HCEC 1CT (cell line): ENCODE measurements at regions not wholly inside any gene's neighbourhood (a gene's known extent, or its start where the extent isn't known, plus 50 kb on each side); places are given as distances from the start of the nearest gene placed in this dataset.
"Not testable (repeated sequence)": the region's sequence is repeated elsewhere in the genome, so short reads cannot be mapped to it uniquely, and the experiment has no call there.

Experiments used
- DNase-seq: peaks from one replicate; pipeline ENCODE4 v3.0.0-alpha.2; 2017

DNA sequence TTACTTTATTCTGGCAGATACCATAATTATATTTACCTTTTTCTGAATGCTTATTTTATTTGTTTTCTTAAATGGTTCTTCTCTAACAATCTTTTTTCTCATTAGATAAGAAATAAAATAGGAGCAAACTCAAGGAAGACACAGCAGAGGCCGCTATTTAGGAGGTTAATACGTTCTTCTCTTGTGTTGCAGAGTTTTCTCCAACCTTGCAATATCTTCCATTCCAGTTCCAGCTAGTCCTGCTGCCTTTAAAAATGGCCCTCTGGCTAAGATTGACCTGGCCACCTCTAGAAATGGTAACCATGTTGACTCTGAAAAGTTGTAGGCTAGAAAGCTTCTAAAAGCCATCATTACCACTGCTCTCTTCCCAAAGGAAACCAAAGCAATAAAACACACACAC is 718.8 kb downstream of the MAT2B start:
- no peak for DNase-seq

DNA sequence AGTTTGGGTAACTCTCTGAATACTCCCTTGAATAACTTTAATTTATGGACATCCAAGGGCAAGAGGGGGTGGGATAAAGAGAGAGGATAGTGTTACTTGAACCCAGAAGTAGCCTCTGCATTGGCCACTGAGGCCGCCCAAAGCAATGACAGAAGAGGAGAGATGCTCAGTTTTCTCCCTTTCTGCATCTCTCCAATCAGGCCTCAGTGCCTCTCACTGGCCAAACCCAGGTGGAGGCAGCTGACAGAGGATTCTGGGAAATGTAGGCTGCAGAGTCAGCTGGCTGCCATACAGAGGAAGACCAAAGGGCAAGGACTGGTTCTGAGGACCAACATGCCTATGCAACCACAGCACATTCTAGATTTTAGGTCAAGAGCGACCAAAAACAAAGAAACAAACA is 719.4 kb downstream of the MAT2B start:
- DNase-seq = no peak

GRCh38 chr5:164230341-164230740 is 724.9 kb downstream of the MAT2B start:
- DNase-seq = no peak

- DNase-seq = peak; percentile 36
Measured at GRCh38 chr5:164233791-164234190, 728.4 kb downstream of the MAT2B start.

GRCh38 chr5:164234321-164234720 is 728.9 kb downstream of the MAT2B start:
- no peak for DNase-seq

GRCh38 chr5:164235300-164235891 is 730.0 kb downstream of the MAT2B start:
- peak; percentile 86 for DNase-seq

GRCh38 chr5:164237486-164237885 is 732.1 kb downstream of the MAT2B start:
- DNase-seq = no peak

- DNase-seq = not testable (repeated sequence)
Measured at GRCh38 chr5:164251781-164252180, 746.4 kb downstream of the MAT2B start.

DNA sequence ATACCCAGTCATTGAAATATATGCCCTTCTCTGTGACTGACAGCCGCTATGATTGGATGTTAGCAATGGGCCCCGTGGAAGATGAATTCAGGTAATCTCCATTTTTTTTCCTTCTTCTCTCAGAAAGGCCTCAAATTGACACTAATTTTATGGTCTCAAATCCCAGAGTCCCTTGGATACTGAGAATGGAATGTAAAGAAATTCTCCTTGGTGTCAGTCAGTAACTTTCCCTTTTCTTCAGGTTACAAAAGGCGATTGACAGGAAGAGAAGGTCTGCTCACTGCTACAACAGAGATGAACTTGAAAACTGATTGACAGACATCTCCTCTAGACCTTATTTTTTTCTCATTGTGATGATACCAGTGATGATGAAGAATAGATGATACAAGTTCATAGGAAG is 748.3 kb downstream of the MAT2B start:
- DNase-seq = no peak

GRCh38 chr5:164255598-164256213 is 750.3 kb downstream of the MAT2B start:
- DNase-seq = no peak

DNA sequence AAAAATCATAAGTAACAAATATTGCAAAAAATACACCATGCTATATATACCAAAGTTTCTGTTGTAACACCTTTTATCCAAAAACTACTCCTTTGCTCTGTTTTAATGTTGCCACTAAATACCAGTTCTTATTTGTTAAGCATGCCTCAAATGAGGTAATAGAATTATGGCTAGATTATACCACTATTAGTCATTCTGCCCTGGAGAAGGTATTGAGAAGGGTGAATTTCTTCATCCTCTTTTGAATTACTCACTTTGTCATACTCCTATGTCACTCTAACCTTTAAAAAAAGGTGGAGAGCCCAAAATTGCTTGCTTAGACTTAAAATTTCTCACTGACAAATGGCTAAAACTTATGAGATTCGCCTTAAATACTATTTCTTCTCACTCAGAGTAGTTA is 750.9 kb downstream of the MAT2B start:
- peak; percentile 34 for DNase-seq

DNA sequence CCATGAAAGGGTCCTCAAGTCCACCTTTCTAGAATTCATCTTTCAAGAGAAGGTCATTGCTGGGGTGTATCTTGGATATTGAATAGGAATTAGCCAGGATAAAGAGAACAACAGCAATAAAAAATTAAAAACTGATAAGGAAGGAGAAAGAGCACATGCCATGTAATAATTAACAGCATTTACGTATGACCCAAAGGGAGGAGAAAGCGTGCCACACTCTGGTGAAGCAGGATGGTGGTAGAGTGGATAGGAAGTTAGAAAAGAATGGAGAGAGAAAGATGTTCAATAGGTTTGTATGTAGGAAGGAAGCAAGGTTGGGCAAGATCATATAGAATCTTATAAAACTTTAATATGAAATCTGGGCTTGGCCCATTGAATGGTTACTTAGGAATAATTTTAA is 751.5 kb downstream of the MAT2B start:
- DNase-seq = no peak

GRCh38 chr5:164265566-164265965 is 760.1 kb downstream of the MAT2B start:
- no peak for DNase-seq

DNA sequence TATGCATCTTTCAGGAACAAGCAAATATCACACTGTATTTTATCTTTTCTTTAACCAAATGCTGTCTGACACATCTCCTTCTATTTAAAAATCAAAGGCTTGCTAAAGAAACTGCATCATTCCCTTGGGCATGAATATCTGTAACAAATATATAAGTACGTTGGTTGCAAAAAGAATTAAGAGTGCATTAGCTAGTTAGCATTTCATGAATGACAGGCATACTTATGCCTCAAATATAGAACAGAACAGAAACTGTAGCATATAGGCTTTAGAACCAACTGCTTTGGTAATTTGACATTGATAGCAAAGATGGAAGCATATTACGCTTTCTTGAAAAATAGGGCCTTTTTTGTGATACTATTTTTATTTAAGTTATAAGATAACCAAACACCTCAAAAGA is 761.2 kb downstream of the MAT2B start:
- DNase-seq = no peak

- DNase-seq = peak; percentile 9
Measured at GRCh38 chr5:164277720-164278119, 772.3 kb downstream of the MAT2B start.

DNA sequence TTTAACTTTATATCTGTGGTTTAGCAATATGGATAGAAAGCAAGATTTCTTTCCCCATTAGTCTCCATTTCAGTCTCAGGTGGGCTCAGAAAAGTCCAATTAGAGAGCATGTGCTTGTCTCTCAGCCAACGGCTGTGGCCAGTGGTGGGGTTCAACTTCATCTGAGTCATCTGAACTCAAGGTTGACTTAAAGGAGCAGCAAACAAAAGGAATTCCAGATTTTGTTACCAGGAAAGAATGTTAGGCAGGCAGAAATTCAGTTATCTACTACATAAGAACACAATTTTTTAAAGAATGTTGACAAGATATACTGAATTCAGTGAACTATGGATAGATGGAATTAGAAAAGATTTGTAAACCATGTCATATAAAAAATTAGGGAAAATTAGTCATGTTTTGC is 784.1 kb downstream of the MAT2B start:
- no peak for DNase-seq

DNA sequence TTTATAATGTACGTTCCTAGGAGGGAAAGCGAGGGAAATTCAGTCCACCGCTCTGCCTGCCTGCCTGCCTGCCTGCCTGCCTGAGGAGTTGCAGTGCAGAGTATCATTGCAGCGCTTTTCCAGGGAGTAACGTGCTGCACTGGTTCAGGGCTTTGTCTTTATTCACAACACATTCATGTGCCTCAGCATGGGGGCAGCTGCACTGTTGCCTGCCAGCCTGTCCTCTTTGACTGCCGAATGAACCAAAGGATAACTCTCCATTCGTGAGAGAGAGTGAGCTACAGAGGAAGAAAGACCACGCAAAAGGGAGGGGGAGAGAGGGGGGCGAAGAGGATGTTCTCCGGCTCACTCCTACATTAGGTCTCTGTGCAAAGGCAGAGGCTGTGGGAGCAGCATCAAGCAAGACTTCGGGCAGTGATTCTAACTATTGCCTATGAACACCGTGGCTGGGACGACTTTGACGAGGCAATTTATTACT is 791.2 kb downstream of the MAT2B start:
- peak; percentile 7 for DNase-seq

DNA sequence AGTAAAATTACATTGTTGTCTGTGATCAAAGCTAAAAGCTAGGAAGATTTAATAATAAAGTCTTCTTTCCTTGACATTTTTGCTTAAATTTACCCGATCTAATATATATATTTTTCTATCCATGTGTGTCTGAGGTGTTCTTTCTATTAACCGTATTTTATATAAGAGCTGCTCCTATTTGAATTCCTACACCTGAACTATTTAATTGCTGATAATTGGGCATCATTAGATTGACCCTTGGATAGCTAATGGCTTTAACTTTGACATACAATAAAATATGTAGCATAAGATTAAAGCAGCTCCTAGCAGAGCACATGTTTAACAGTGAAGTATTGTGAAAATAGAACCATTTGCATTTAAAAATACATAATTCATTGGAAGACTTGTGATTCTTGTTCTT is 792.7 kb downstream of the MAT2B start:
- no peak for DNase-seq

GRCh38 chr5:164300295-164300694 is 794.9 kb downstream of the MAT2B start:
- DNase-seq = no peak

GRCh38 chr5:164301136-164301535 is 795.7 kb downstream of the MAT2B start:
- no peak for DNase-seq

DNA sequence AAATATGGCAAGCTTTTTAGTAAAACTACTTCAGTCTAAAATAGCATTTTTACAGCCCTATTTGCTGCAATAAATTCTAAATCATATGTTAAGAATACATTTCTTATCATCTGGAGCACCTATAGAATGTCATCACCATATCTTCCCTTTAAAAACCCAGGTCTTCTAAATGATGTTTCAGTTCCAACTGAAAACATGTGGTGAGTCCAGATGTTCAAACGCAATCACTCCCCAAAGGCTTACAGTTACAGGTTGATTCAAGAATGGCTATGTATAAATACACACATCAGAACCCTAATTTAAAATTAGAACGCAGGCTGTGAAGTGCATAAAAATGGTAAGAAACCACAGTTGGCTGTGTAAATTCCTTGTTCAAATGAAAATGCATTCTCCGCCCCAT is 796.3 kb downstream of the MAT2B start:
- no peak for DNase-seq

GRCh38 chr5:164302533-164303235 is 797.3 kb downstream of the MAT2B start:
- DNase-seq = peak; percentile 51

GRCh38 chr5:164303646-164304215 is 798.3 kb downstream of the MAT2B start:
- no peak for DNase-seq

GRCh38 chr5:164306662-164307061 is 801.2 kb downstream of the MAT2B start:
- no peak for DNase-seq
